H1 (cell line): ENCODE measurements at regions not wholly inside any gene's neighbourhood (a gene's known extent, or its start where the extent isn't known, plus 50 kb on each side); places are given as distances from the start of the nearest gene placed in this dataset.

ENCODE experiments used
- JUN ChIP-seq: IDR thresholded peaks from 2 replicates; pipeline ENCODE4 v1.6.1; 2011; ENCODE audit warnings: low read depth, mild to moderate bottlenecking, improper control_type of control experiment, low read length
- RXRA ChIP-seq: IDR thresholded peaks from 2 replicates; pipeline ENCODE4 v1.6.1; 2011; ENCODE audit warnings: low read depth, mild to moderate bottlenecking, low read length, moderate library complexity; ENCODE audit not compliant: insufficient read depth

DNA sequence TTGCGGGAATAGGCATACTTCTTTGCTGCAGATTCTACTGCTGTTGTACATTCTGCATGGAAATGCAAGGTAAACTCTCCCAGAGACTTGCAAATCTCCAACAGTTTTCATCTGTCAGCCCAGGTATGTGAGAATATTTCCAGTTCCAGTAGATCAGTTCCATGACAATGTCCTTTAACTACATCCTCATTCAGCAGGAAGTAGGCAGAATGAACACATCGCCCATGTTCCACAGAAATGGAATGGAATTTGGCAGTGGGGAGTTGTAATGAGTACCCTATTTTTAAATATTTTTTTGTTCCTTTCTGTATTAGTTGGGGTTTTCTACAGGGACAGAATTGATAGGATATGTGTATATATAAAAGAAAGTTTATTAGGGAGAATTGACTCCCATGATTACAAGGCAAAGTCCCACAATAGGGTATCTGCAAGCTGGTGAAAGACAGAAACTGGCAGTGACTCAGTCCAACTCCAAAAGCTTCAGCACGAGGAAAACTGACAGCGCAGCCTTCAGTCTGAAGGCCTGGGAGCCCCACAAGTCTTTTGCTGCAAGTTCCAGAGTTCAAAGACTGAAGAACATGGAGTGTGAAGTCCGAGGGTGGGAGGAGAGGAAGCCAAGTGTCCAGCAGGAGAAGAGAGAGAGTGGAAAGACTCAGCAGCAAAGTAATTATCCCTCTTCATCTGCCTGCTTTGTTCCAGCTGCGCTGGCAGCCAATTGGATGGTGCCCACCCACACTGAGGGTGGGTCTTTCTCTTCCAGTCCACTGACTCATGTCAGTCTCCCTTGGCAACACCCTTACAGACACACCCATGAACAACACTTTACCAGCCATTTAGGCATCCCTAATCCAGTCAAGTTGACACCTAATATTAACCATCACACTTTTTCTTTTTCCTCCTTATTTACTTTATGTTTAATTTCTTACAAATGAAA, 110.4 kb upstream of the SCAF11 start (continued):
- TF ChIP-seq RXRA (no peak), JUN (no peak)
